HG03565 (cell line): ENCODE measurements at regions not wholly inside any gene's neighbourhood (a gene's known extent, or its start where the extent isn't known, plus 50 kb on each side); places are given as distances from the start of the nearest gene placed in this dataset.

Experiments used
- ATAC-seq: cut with Tn5 transposase; IDR thresholded peaks from one replicate; pipeline ENCODE4 v1.9.1; 2021; ENCODE audit warnings: mild to moderate bottlenecking, moderate library complexity; ENCODE audit not compliant: unreplicated experiment

DNA sequence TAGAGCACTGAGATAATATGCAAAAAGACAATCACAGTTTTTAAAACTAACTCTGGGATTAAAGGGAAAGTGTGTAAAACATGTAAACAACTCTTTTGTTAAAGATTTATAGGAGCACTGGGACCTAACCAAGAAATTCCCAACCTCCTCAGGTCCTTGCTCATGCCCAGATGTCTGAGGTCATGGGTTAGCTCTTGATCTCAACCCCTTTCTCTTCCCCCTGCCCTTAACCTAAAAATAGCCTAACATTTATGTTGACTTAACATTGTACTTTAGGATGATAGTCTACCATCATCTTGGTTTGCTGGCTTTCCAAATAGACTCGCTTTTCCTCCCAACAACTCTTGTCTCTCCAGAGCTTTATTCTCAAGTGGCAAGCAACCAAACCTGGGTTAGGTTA is 258.2 kb upstream of the FAT3 start:
- ATAC-seq = no peak

DNA sequence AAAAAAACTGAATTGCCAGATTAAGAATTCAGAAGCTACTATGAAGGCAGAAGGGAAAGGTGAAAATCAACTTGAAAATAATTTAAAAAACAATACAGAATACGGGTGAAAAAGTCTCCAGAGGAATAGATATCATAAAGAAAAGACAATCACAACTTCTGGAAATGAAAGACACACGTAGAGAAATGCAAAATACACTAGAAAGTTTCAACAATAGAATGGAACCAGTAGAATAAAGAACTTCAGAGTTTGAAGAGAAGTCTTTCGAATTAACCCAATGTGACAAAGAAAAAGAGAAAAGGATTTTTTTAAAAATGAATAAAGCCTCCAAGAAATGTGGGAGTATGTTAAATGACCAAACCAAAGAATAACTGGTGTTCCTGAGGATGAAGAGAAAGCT is 263.8 kb upstream of the FAT3 start:
- ATAC-seq = no peak

DNA sequence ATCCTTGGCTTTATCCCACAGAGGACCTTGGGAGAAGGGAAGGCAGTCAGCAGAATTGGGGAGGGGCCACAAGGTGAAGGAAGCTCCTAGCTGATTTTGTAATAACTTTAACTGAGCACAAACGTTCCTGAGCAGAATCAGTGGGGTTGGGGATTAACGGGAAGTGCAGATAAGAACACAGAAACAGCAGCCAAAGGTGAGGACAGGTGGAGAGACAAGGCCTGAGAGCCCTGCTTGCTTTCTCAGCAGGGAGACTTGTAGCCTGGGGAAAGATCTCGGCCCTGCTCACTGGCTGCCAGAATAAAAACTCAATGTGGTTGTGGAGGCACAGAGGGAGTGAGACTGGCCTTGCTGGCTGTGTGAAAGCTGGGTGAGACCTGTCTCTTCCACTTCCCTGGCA is 265.2 kb upstream of the FAT3 start:
- ATAC-seq = no peak

DNA sequence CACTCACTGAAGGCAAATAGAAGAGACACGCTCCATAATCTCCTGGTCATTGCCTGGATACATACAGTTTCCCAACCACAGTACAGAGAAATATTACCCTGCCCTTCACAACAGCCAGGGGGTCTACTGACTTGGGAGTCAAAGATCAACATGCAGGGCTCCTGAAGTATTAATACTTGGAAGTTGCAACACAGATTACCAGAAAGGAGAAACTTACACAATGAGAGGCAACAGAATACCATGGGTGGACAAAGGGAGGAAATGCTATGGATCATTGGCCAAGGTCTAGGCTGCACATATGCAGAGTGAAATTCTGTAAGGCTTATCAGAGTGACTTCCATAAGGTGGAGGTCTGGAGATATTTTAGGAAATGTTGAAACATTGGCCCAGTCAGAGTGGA is 267.9 kb upstream of the FAT3 start:
- no peak for ATAC-seq

DNA sequence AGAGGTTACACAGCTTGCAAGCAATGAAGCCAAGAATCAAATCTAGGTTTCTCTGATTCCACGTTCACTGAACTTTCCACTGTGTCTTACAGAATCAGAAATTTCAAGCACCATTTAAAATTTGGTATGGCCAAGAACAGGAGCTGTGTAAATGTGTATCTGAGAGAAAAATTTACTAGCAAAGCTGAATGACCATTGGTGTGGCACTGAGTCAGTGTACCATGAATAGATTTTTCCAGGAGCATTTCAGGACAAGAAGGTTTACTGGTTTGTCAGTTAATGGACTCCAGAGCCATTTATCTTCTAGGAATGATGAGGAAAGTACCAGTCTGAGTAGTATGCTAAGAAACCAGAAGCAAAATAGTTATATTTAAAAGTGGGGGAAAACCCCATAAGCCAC is 269.4 kb upstream of the FAT3 start:
- no peak for ATAC-seq

DNA sequence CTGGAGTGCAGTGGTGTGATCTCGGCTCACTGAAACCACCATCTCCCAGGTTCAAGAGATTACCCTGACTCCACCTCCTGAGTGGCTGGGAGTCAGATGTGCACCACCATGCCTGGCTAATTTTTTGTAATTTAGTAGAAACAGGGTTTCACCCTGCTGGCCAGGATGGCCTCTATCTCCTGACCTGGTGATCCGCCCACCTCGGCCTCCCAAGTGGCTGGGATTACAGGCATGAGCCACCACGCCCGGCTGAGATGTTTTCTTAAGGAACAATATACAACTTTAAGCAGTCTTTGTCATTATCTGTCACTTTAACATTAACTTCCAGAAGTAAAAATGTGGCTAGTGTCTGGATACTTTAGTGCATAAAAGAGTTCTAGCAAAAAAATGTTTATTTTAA is 272.6 kb upstream of the FAT3 start:
- no peak for ATAC-seq

DNA sequence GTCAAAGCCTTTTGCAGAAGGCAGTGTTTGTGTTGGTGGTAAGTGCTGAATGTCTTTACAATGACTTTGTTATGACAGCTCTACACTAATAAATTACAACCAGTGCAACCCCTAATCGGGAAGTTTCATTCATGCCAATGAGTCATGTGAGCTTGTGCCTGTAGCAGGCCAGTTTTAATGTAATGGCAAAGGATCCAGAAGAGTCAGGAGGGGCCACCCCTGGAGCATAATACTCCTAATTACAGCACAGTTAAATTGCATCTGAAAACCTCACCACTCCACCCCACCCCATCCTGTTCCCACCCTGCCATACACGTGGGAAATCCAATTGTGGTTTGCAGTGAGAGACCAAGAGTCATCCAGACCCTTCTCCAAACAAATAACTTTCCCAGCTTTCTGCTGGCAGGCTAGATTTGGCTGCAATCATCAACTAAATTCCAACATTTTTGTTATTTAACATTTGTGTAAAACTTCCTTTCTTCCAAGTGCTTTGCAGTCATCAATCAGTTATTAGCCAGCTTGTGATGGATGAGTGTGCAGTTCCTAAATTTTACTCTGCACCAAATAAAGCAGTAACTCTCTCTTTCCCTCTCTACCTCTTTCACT is 277.3 kb upstream of the FAT3 start:
- no peak for ATAC-seq

DNA sequence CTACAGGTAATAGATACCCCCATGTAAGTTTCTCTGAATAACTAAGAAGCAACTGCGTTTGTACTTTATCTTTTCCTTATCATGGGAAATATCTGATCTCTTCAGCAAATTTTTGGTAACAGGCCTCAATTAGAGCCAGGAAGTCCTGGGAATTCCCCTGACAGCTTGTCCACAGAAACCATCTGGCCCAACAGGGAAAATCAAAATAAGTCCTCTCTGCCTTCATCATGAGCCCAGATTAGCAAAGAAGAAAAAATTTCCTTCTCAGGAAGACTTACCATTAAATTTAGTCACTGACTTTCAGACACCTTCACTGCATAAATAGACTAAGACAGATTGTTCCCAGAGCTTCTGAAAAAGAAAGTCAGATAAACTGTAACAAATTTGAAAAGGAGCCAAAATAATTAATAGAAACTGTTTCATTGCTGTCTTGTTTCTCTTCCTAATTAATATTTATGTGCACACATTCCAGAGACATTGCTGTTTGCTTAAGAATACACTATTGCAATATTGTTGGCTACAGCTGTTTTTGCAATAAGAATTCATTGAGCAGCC is 278.1 kb upstream of the FAT3 start:
- no peak for ATAC-seq

DNA sequence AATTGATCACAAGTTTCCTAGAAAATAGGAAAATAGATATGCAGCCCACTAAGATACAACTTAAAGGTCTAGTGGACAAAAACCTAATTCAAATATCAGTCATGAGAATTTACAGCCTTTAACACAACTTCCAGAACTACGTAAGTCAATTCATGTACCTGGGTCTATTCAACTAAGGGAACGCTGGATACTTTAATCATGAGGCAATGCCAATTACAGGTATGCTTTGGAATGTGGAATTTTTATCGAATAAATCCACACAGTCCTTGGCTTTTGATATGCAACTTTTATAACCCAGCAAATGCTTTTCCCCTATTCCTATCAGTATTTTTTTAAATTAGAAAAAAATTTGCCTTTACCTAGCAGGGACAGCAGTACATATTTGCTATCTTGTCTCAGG is 289.5 kb upstream of the FAT3 start:
- ATAC-seq = no peak

DNA sequence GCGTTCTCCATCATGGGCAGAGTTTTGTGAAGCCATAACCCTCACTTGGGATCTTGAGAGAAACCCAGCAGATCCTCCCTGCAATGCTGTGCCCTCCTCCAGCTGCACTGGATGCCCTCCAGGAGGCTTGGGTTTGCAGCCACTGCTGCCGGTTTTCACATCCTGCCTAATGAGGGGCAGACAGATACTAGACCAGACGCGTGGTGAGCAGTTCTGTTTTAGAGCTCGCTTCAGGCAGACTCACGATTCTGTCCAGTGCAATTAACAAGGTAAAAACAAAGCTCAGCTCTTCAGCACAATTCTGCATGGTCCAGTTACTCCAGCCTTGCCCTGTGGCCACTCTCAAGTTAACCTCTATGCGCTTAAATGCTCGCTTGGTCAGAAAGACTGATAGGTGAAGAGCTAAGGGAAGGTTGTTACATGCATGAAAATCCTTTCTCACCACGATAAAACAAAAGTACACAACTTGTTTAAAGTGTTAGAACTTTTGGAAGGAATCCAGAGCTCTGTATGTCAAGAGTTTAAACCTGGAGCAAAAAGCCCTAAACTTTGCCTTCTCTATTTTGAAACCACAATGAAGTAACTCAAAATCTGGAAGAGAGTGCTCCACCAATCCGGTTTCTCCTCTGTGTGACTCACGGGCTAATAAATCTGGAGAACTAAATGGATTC is 292.3 kb upstream of the FAT3 start:
- no peak for ATAC-seq

DNA sequence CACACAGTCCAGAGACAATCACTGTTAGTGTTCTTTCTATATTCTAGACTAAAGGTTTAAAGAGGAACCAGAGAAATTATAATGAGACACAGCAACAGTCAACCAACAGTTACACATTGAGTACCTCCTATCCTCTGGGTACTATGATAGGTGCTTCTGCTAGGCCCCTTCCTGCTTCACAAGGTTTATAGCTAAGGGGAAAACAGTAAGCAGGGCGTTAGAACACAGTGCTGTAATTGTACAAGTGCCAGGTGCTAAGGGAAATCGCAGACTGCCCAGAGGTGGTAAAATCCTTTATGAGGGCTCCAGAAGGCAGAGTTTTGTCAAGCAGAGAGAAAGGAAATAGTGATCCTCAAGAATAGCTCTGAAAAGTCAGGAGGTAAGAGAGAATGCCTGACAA is 297.2 kb upstream of the FAT3 start:
- ATAC-seq = no peak

DNA sequence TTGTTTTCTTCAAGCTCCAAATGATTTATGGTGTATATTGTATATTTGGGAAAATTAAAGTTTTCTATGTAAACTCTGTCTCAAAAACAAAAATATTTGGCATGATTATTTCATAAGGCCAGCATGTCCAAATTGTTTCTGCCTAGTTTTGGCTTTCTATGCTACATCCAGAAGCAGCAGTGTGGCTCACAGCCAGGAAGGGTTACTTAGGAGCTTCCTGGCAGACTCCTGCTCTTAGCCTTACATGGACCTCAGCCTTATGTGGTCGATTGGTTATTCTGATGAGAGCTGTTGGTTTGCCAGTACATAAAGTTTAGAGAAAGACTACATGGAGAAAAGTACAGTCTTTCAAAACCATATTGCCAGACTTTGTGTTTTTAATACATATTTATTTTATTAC is 297.7 kb upstream of the FAT3 start:
- no peak for ATAC-seq

DNA sequence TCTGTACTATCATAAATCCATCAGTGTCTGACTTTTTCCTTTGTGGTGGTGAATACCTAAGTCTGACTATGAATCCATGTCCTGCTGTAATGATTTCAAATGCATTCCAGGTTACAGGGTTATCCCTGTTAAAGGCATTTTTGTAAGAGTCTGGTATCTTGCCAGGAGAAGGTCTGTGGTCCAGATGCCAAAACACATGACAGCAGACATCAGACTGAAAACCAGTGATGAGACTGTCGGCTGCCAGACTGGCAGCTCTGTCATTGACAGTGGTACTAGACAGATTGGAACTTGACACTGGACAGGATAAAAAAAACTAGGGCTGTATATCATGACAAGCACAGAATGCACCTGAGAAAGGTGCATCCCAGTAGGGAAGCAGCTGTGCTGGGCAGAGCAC is 301.8 kb upstream of the FAT3 start:
- ATAC-seq = no peak

DNA sequence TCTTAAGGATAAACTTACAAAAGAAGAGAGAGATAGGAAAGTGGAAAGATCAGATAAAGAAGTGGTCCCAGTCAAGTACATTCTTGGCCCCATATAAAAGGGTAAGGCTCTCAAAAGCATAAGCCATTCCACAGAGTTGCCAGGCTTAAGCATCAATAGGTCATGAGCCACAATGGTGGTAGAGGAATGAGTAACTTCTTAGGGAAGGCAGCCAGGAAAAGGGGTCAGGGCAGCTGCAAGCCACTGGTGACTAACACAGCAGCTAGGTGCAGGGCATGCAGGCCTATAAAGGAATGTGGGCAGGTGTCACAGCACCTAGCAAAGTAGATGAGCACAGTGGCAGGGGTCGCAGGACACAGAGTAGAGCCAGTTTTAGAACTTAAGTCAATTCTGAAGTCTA is 302.6 kb upstream of the FAT3 start:
- ATAC-seq = no peak

DNA sequence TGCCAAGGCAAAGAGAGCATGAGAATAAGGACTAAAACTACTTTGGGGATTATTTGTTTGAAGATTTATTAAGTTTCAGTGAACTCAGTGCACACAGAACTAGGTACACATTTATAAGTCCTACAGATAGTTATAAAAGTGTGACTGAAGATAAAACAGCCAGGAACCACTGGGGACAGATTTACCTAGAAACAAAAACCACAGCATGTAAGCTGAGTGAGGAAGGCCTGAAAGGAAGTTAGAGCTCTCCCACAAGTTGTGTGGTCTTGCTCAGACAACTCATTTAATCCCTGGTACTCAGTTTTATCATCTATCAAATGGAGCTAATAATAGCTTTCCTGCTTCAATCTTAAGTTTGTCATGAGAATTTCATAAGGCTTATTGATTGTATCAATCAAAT is 311.2 kb upstream of the FAT3 start:
- no peak for ATAC-seq

DNA sequence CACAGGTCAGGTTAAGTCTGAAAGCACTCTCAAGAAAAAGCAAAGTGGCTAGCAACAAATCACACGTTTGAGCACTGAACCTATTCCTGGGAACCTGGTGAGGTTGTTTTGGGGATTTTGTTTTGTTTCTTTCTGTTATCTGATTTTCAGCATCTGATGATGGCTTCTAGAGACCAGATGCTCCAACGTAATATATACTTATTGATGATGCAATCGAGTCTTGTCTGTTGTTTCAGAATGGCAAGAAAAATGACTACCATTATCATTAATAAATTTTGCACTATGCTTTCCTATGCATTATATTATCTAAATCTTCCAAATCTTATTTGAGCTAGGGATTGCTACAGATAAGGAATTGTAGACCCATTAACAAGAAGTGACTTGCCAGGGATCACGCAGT is 312.3 kb upstream of the FAT3 start:
- ATAC-seq = no peak

DNA sequence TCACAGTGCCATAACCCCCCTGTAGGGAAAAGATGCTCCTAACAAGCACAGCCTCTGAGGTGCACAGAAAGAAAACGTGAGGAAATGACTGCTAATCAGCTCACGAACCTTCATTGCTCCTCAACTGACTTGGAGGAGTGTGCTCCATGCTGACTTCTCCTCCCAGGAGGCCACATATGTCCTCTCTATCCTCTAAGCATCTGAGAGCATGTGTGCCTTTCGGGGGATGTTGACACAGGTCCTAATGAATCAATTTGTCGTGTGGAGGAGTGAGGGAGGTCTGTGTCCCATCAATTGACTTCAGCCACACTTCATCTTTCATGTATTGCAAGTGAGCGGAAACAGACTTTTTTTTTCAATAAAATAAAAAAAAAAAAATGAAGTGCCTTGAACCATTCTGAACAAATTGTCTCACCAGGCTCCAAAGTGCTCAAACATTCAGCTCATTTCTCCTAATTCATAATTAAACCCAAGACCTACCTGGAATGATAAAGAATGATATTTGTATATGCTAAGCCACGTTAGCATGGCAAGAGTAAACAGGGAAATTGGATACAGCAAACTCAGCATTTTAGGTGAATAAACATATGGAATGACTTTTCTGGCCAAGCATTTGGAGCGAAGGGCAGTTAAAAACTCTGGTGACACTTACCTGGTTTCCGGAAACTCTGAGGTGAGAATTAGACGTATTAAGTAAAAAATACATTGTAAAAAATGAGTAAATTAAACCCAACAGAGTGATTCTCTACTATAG is 317.6 kb upstream of the FAT3 start:
- no peak for ATAC-seq

DNA sequence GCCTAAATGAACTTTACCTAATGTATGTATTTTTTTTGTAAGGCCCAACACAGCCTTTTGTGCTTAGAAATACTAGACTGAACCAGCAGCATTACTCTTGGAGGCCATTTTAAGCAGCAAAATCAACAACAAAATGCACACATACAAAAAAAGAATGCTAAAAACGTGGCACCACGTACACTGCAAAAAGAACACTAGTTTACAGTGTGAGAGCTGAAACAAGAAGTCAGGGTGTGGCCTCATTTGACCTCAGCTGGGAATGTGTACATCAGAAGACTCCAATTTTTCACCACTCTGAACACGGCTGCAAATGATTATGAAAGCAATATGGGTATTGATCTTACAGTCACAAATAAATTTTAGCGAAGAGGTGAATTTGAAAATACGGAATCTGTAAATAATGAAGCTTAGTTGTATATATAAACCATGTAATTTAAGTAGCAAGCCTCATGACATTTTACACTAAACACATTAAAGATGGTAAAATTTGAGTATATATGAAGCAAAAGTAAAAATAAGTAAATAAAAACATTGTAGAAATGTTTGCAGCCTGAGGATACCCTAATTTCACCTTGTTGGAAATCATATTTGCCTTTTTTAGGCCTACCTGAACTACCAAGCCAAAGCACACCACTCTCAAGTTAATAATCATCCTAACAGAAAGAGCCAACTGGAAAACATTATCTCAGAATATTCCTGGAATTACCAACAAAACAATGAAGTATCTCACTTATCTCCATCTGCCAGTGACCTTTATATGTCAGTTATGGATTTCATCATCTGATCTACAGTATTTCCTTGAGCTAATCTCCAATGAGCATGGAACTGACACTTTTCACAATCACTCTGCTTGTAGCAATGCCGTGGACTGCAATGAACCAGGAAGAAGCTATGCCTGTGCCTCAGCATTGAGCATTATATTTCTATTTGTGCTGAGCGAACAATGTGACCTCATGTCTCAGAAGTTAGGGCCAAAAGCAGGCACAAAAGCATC is 319.5 kb upstream of the FAT3 start:
- no peak for ATAC-seq

DNA sequence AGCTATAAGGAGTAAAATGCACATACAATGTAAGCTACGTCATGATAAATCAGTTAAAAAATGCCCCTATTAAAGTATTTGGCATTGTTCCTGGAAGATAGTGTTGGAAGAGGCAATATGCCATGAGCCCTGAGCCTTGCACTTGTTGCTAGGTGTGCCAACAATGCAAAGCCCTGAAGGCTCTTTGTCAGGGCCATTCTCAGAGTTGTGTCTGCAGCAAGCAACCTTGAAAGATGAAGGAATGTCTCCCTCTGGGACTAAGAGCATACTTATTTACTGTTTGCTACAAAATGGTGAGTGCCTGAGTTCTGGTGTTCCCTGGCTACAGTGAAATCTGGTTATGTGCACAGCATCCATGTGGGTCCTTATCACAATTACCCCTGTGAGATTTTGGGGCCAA is 322.3 kb upstream of the FAT3 start:
- no peak for ATAC-seq

DNA sequence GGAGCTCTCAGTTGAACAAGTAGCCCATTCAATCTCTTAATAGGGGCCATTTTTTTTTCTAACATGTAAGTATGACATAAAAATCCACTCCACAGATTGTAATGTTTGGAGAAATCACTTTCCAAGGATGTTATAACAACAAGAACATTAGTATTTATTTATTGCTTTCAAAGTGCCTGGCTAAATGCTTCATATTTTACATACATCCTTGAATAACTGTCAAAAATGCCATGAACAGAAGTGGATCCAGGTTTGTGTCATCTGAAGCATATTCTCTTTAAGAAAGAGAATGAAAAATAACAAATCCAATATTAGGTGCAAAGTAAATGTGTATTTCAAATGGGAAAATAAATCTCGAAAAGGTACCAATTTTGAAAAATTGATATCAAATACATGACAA is 344.0 kb upstream of the FAT3 start:
- no peak for ATAC-seq

DNA sequence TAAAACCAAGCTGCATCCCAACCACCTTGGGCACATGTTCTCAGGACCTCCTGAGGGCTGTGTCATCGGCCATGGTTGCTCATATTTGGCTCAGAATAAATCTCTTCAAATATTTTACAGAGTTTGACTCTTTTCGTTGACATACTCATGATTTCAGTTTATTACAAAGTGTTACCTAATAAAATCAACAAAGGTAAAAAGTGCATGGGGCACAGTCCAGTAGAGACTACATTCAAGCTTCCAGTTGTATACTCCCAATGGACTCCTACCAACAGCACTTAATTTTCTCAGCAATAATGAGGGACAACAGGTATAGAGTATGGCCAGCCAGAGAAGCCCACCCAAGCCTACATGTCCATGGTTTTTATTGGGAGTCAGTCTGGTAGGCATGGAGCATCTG is 347.9 kb upstream of the FAT3 start:
- no peak for ATAC-seq
